Fibroblast of lung (primary cell): ENCODE measurements at regions not wholly inside any gene's neighbourhood (a gene's known extent, or its start where the extent isn't known, plus 50 kb on each side); places are given as distances from the start of the nearest gene placed in this dataset.

ENCODE experiments used
- DNase-seq, 2 donors: peaks; one replicate each; pipeline versions ENCODE4 v3.0.0 to v3.0.0-alpha.2; 2010; ENCODE audit warnings: low read depth in 2 of 2
- H2AFZ ChIP-seq: 2 replicates; pipeline ENCODE4 v1.5.1; 2012; ENCODE audit warnings: low read length, control low read depth, inconsistent platforms
- H3K27ac ChIP-seq: 2 replicates; pipeline ENCODE4 v1.5.1; 2011; ENCODE audit warnings: low read length, control low read depth; ENCODE audit not compliant: insufficient read depth
- H3K27me3 ChIP-seq: 2 replicates; pipeline ENCODE4 v1.5.1; 2011; ENCODE audit warnings: mild to moderate bottlenecking, low read length; ENCODE audit not compliant: control insufficient read depth, insufficient read depth
- H3K36me3 ChIP-seq: 2 replicates; pipeline ENCODE4 v1.5.1; 2011; ENCODE audit warnings: low read length; ENCODE audit not compliant: control insufficient read depth, insufficient read depth
- H3K4me1 ChIP-seq: 2 replicates; pipeline ENCODE4 v1.5.1; 2011; ENCODE audit warnings: low read length; ENCODE audit not compliant: control insufficient read depth, insufficient read depth; ENCODE audit errors: extremely low read depth
- H3K4me2 ChIP-seq: 2 replicates; pipeline ENCODE4 v1.5.1; 2011; ENCODE audit warnings: low read length, control low read depth; ENCODE audit not compliant: insufficient read depth; ENCODE audit errors: extremely low read depth
- H3K4me3 ChIP-seq, 4 experiments: fragments of 200-600 bp in 1 of 4; sonication (generic) in 1 of 4; replicated peaks in 1 of 4; 2 replicates each; pipeline ENCODE4 v1.5.1; 2011 to 2016; ENCODE audit warnings: low read length in 4 of 4, low read depth in 3 of 4, mild to moderate bottlenecking in 3 of 4, control low read depth in 2 of 4, inconsistent platforms in 1 of 4, mixed read lengths in 1 of 4; ENCODE audit not compliant: insufficient read depth in 1 of 4; ENCODE audit errors: control extremely low read depth in 1 of 4
- H3K79me2 ChIP-seq: 2 replicates; pipeline ENCODE4 v1.5.1; 2012; ENCODE audit warnings: mild to moderate bottlenecking, low read length, inconsistent platforms; ENCODE audit not compliant: control insufficient read depth, insufficient read depth
- H3K9ac ChIP-seq: 2 replicates; pipeline ENCODE4 v1.5.1; 2011; ENCODE audit warnings: mild to moderate bottlenecking, low read length, control low read depth; ENCODE audit not compliant: insufficient read depth
- H3K9me3 ChIP-seq: 2 replicates; pipeline ENCODE4 v1.5.1; 2012; ENCODE audit warnings: low read depth, low read length; ENCODE audit not compliant: control insufficient read depth, insufficient read depth
- H4K20me1 ChIP-seq: 2 replicates; pipeline ENCODE4 v1.5.1; 2011; ENCODE audit warnings: low read length; ENCODE audit not compliant: control insufficient read depth, insufficient read depth; ENCODE audit errors: extremely low read depth
- CTCF ChIP-seq, 2 donors: IDR thresholded peaks in 1 of 2; conservative IDR thresholded peaks in 1 of 2; 1 replicate in 1 of 2; 2 replicates in 1 of 2; pipeline ENCODE4 v1.5.1; 2011 to 2012; ENCODE audit warnings: low read length in 2 of 2, control low read depth in 1 of 2, inconsistent platforms in 1 of 2, low read depth in 1 of 2, mild to moderate bottlenecking in 1 of 2
- EZH2 ChIP-seq: IDR thresholded peaks from 2 replicates; pipeline ENCODE4 v1.5.1; 2012; ENCODE audit warnings: low read length, control low read depth, mild to moderate bottlenecking; ENCODE audit errors: missing control alignments

GRCh38 chr3:13207975-13208705 is 134.9 kb upstream of the IQSEC1 start:
- DNase-seq = no peak
- TF ChIP-seq CTCF (conservative IDR thresholded peaks at IDR 0.05 in 1 of 2, IDR thresholded peaks at IDR 0.05 in 1 of 2; ENCODE audit: low read depth in 1 of 2, low read length in 2 of 2) = no peak
- no peak for TF ChIP-seq EZH2
- no peaks in the 10 kb centered on the region for H4K20me1 ChIP-seq

GRCh38 chr3:13207578-13207922 is 134.3 kb upstream of the IQSEC1 start:
- Histone ChIP-seq H3K9me3 (no peaks in the 10 kb centered on the region), H3K27me3 (no peaks in the 10 kb centered on the region), H3K4me1 (no peaks in the 10 kb centered on the region), H3K4me2 (no peak overlapping the region), H4K20me1 (no peaks in the 10 kb centered on the region), H3K4me3 (no peak overlapping the region), H3K79me2 (no peaks in the 10 kb centered on the region), H3K27ac (no peak overlapping the region), H2AFZ (no peak overlapping the region), H3K36me3 (no peaks in the 10 kb centered on the region), H3K9ac (no peak overlapping the region)
- TF ChIP-seq EZH2 = no peak
- DNase-seq = no peak

More at GRCh38 chr3:13207975-13208705, 134.9 kb upstream of the IQSEC1 start:
- Histone ChIP-seq H3K9me3 (no peaks in the 10 kb centered on the region), H2AFZ (no peak overlapping the region), H3K36me3 (no peaks in the 10 kb centered on the region), H3K4me3 (no peak overlapping the region), H3K27ac (no peak overlapping the region), H3K27me3 (no peaks in the 10 kb centered on the region), H3K9ac (no peak overlapping the region), H3K79me2 (no peaks in the 10 kb centered on the region), H3K4me2 (no peak overlapping the region), H3K4me1 (no peaks in the 10 kb centered on the region)

DNA sequence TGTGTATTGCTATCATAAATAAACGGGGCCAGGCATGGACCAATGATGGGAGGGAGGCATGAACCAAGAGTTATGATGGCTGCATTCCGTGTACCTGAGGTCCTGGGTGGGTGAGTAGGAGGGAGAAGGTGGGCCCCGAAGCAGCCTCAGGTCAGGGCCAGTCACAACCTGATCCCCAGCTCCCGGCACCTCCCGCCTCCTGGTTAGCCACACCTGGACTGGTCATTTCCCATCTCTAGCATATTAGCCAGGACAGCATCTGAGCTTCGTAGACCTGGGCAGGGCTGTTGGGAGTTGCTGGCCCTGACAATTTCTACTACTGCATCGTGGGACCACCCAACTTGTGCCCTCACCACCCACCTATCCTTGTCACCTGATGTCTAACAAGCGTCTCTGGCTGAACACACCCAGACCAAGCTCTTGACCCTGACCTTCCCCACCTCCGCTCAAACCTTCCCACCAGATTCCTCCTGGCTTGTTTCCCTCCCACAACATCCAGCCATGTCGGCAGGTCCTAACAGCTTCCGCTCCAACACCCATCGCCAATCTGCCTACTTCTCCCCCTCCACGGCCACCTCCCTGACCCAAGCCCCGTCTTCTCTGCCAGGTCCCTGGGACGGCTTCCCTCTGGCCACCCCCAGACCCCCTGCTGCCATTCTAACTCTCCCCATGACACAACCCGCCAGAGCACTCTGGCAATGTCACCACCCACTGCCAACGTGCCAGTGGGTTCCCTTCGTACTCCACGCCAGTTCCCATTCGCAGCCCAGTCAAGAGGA is 133.8 kb upstream of the IQSEC1 start:
- Histone ChIP-seq H3K27me3 (no peaks in the 10 kb centered on the region), H3K4me1 (no peaks in the 10 kb centered on the region), H3K9ac (no peak overlapping the region), H3K4me2 (no peak overlapping the region), H3K79me2 (no peaks in the 10 kb centered on the region), H3K36me3 (no peaks in the 10 kb centered on the region), H4K20me1 (no peaks in the 10 kb centered on the region), H3K4me3 (no peak overlapping the region), H3K27ac (no peak overlapping the region), H2AFZ (no peak overlapping the region), H3K9me3 (no peaks in the 10 kb centered on the region)
- no peak for TF ChIP-seq CTCF (conservative IDR thresholded peaks at IDR 0.05 in 1 of 2, IDR thresholded peaks at IDR 0.05 in 1 of 2; ENCODE audit: low read depth in 1 of 2, low read length in 2 of 2)
- TF ChIP-seq EZH2 = no peak
- no peak for DNase-seq
